Mesenchymal stem cell (in vitro differentiated cells and primary cell): ENCODE measurements at regions not wholly inside any gene's neighbourhood (a gene's known extent, or its start where the extent isn't known, plus 50 kb on each side); places are given as distances from the start of the nearest gene placed in this dataset.
A peak's percentile ranks its signal among the peaks of the same experiment; 100 is the strongest.
"Not testable (repeated sequence)": the region's sequence is repeated elsewhere in the genome, so short reads cannot be mapped to it uniquely, and the experiment has no call there.

Experiments used
- DNase-seq: peaks from one replicate; pipeline ENCODE4 v3.0.0-alpha.2; 2013
- H2AFZ ChIP-seq: one replicate; pipeline ENCODE4 v1.6.1; 2013; ENCODE audit warnings: low read depth, mild to moderate bottlenecking, control low read depth, inconsistent platforms, low read length, moderate library complexity
- H2AK5ac ChIP-seq: 2 replicates; pipeline ENCODE4 v1.6.1; 2013; ENCODE audit warnings: low read length, moderate library complexity, mild to moderate bottlenecking, inconsistent platforms; ENCODE audit not compliant: severe bottlenecking
- H2BK120ac ChIP-seq: one replicate; pipeline ENCODE4 v1.6.1; 2013; ENCODE audit warnings: low read depth, mild to moderate bottlenecking, inconsistent platforms, low read length, moderate library complexity
- H2BK12ac ChIP-seq, 2 experiments: one replicate each; pipeline ENCODE4 v1.6.1; 2013; ENCODE audit warnings: inconsistent platforms in 2 of 2, low read length in 2 of 2, mild to moderate bottlenecking in 2 of 2, moderate library complexity in 2 of 2, control low read depth in 1 of 2
- H2BK15ac ChIP-seq: one replicate; pipeline ENCODE4 v1.6.1; 2013; ENCODE audit warnings: mild to moderate bottlenecking, low read depth, inconsistent platforms; ENCODE audit not compliant: poor library complexity, severe bottlenecking
- H2BK5ac ChIP-seq: 2 replicates; pipeline ENCODE4 v1.6.1; 2013; ENCODE audit warnings: low read depth, mild to moderate bottlenecking, low read length, control low read depth, inconsistent platforms; ENCODE audit not compliant: poor library complexity, severe bottlenecking
- H3K14ac ChIP-seq, 2 experiments: one replicate each; pipeline ENCODE4 v1.6.1; 2013; ENCODE audit warnings: inconsistent platforms in 2 of 2, low read length in 2 of 2, control low read depth in 1 of 2, mild to moderate bottlenecking in 1 of 2, moderate library complexity in 1 of 2
- H3K18ac ChIP-seq, 2 experiments: one replicate each; pipeline ENCODE4 v1.6.1; 2013; ENCODE audit warnings: inconsistent platforms in 2 of 2, low read length in 2 of 2, control low read depth in 1 of 2, low read depth in 1 of 2, mild to moderate bottlenecking in 1 of 2
- H3K23ac ChIP-seq, 2 experiments: one replicate each; pipeline ENCODE4 v1.6.1; 2013; ENCODE audit warnings: inconsistent platforms in 2 of 2, low read length in 2 of 2, mild to moderate bottlenecking in 2 of 2, moderate library complexity in 2 of 2, control low read depth in 1 of 2
- H3K27ac ChIP-seq: 2 replicates; pipeline ENCODE4 v1.5.1; 2013; ENCODE audit warnings: mild to moderate bottlenecking, moderate library complexity, low read length, control low read depth, inconsistent platforms; ENCODE audit not compliant: poor library complexity, severe bottlenecking
- H3K27me3 ChIP-seq, 2 experiments: 2 replicates each; pipeline versions ENCODE4 v1.6.1 to v1.7.0; 2013; ENCODE audit warnings: low read length in 2 of 2, mild to moderate bottlenecking in 2 of 2, moderate library complexity in 2 of 2, control low read depth in 1 of 2, inconsistent platforms in 1 of 2; ENCODE audit not compliant: control insufficient read depth in 1 of 2, insufficient read depth in 1 of 2
- H3K36me3 ChIP-seq, 2 experiments: 2 replicates each; pipeline versions ENCODE4 v1.6.1 to v1.7.0; 2013; ENCODE audit warnings: low read length in 2 of 2, control low read depth in 1 of 2, inconsistent platforms in 1 of 2, low read depth in 1 of 2, mild to moderate bottlenecking in 1 of 2; ENCODE audit not compliant: insufficient read depth in 2 of 2, control insufficient read depth in 1 of 2
- H3K4ac ChIP-seq, 2 experiments: one replicate each; pipeline ENCODE4 v1.6.1; 2013; ENCODE audit warnings: inconsistent platforms in 2 of 2, low read length in 2 of 2, mild to moderate bottlenecking in 2 of 2, moderate library complexity in 2 of 2, control low read depth in 1 of 2, low read depth in 1 of 2
- H3K4me1 ChIP-seq: 2 replicates; pipeline ENCODE4 v1.6.1; 2013; ENCODE audit warnings: low read depth, low read length, control low read depth; ENCODE audit not compliant: control insufficient read depth, insufficient read depth
- H3K4me2 ChIP-seq: 2 replicates; pipeline ENCODE4 v1.6.1; 2013; ENCODE audit warnings: low read length, mild to moderate bottlenecking, inconsistent platforms; ENCODE audit not compliant: poor library complexity, severe bottlenecking
- H3K4me3 ChIP-seq, 2 experiments: 2 replicates each; pipeline versions ENCODE4 v1.5.1 to v1.7.0; 2013; ENCODE audit warnings: low read length in 2 of 2, mild to moderate bottlenecking in 2 of 2, control low read depth in 1 of 2, low read depth in 1 of 2; ENCODE audit not compliant: insufficient read depth in 1 of 2
- H3K79me1 ChIP-seq: replicated peaks from 2 replicates; pipeline ENCODE4 v1.6.1; 2013; ENCODE audit warnings: mild to moderate bottlenecking, control low read depth, low read length, inconsistent platforms; ENCODE audit not compliant: poor library complexity, severe bottlenecking
- H3K9ac ChIP-seq: 2 replicates; pipeline ENCODE4 v1.7.0; 2013; ENCODE audit warnings: mild to moderate bottlenecking, low read length, moderate library complexity
- H3K9me3 ChIP-seq: 2 replicates; pipeline ENCODE4 v1.7.0; 2013; ENCODE audit warnings: mild to moderate bottlenecking, low read length; ENCODE audit not compliant: control insufficient read depth
- H4K8ac ChIP-seq: one replicate; pipeline ENCODE4 v1.6.1; 2013; ENCODE audit warnings: inconsistent platforms, mild to moderate bottlenecking, low read length, moderate library complexity
- H4K91ac ChIP-seq: one replicate; pipeline ENCODE4 v1.6.1; 2013; ENCODE audit warnings: mild to moderate bottlenecking, low read length, inconsistent platforms
- WGBS: methylation state at CpG from one replicate; pipeline ENCODE4 v1.1.7; 2013; ENCODE audit warnings: mixed read lengths; 5-methylcytosine and 5-hydroxymethylcytosine counted together

GRCh38 chr6:27591699-27592480, 119.0 kb upstream of the ZNF184 start:
- Histone ChIP-seq H3K4ac (no peak overlapping the region), H3K4me1 (peaks cover 4% of the 10 kb centered on the region), H4K8ac (no peak overlapping the region), H3K27ac (no peak overlapping the region), H2BK5ac (no peak overlapping the region), H2BK15ac (no peak overlapping the region), H3K36me3 (no peaks in the 10 kb centered on the region), H3K27me3 (peaks cover 19 to 29% of the 10 kb centered on the region in 2 experiments), H3K18ac (no peak overlapping the region), H2AK5ac (no peak overlapping the region), H3K4me3 (peak overlapping the region in 1 of 2 experiments; percentile 80), H3K23ac (no peak overlapping the region), H3K14ac (no peak overlapping the region), H3K79me1 (no peaks in the 10 kb centered on the region), H3K9me3 (no peaks in the 10 kb centered on the region), H2AFZ (no peak overlapping the region), H4K91ac (no peak overlapping the region), H2BK12ac (no peak overlapping the region), H2BK120ac (no peak overlapping the region), H3K4me2 (peak overlapping the region; percentile 75), H3K9ac (peak overlapping the region; percentile 23)
- WGBS, result 5% methylated on average over 19 of the region's 22 CpGs
- peak; percentile 35 for DNase-seq

- not testable (repeated sequence) for H2AFZ ChIP-seq, H3K9me3 ChIP-seq, H2AK5ac ChIP-seq, H2BK5ac ChIP-seq, H3K27ac ChIP-seq, H3K4me2 ChIP-seq, H3K4ac ChIP-seq, H3K18ac ChIP-seq, H2BK120ac ChIP-seq, H3K4me1 ChIP-seq, H3K23ac ChIP-seq, H2BK12ac ChIP-seq, H2BK15ac ChIP-seq, H3K36me3 ChIP-seq, H3K79me1 ChIP-seq, H4K8ac ChIP-seq, H3K14ac ChIP-seq, H3K4me3 ChIP-seq, H4K91ac ChIP-seq, DNase-seq, H3K9ac ChIP-seq
- WGBS, result 87% methylated on average over 10 of the region's 11 CpGs
- H3K27me3 ChIP-seq, result peaks cover 6 to 16% of the 10 kb centered on the region in 2 experiments
These were observed 112.4 kb upstream of the ZNF184 start for GRCh38 chr6:27585316-27585715.

GRCh38 chr6:27584326-27584725, 111.4 kb upstream of the ZNF184 start:
- no peaks in the 10 kb centered on the region for H3K9me3 ChIP-seq
- H3K27ac ChIP-seq, result no peak overlapping the region
- no peak overlapping the region for H3K9ac ChIP-seq
- no peak overlapping the region for H2BK120ac ChIP-seq
- no peak overlapping the region for H4K91ac ChIP-seq
- no peak overlapping the region for H2AFZ ChIP-seq
- H3K79me1 ChIP-seq, result no peaks in the 10 kb centered on the region
- no peak overlapping the region for H3K4me3 ChIP-seq
- H3K18ac ChIP-seq, result no peak overlapping the region
- H3K4me1 ChIP-seq, result no peaks in the 10 kb centered on the region
- H3K4me2 ChIP-seq, result no peak overlapping the region
- no peak overlapping the region for H3K23ac ChIP-seq
- no peaks in the 10 kb centered on the region for H3K36me3 ChIP-seq
- H2AK5ac ChIP-seq, result no peak overlapping the region
- DNase-seq, result no peak
- no peak overlapping the region for H2BK15ac ChIP-seq
- no peak overlapping the region for H2BK12ac ChIP-seq
- H4K8ac ChIP-seq, result no peak overlapping the region
- H3K27me3 ChIP-seq, result peaks cover 6 to 20% of the 10 kb centered on the region in 2 experiments
- no peak overlapping the region for H3K4ac ChIP-seq
- 75% methylated on average over 3 of the region's 4 CpGs for WGBS
- H3K14ac ChIP-seq, result no peak overlapping the region
- no peak overlapping the region for H2BK5ac ChIP-seq

- DNase-seq, result peak; percentile 61
- no peak overlapping the region for H3K18ac ChIP-seq
- H3K9ac ChIP-seq, result no peak overlapping the region
- H2BK5ac ChIP-seq, result no peak overlapping the region
- no peak overlapping the region for H4K8ac ChIP-seq
- no peak overlapping the region for H3K27ac ChIP-seq
- no peak overlapping the region for H2BK12ac ChIP-seq
- 19% methylated on average over 13 of the region's 32 CpGs for WGBS
- H3K9me3 ChIP-seq, result no peaks in the 10 kb centered on the region
- H3K23ac ChIP-seq, result no peak overlapping the region
- no peak overlapping the region for H2BK15ac ChIP-seq
- H3K79me1 ChIP-seq, result no peaks in the 10 kb centered on the region
- H3K36me3 ChIP-seq, result no peaks in the 10 kb centered on the region
- H3K27me3 ChIP-seq, result peaks cover 6 to 20% of the 10 kb centered on the region in 2 experiments
- H2AFZ ChIP-seq, result no peak overlapping the region
- no peak overlapping the region for H3K4me2 ChIP-seq
- H3K4me3 ChIP-seq, result no peak overlapping the region
- H3K4ac ChIP-seq, result no peak overlapping the region
- no peak overlapping the region for H4K91ac ChIP-seq
- no peak overlapping the region for H3K14ac ChIP-seq
- no peak overlapping the region for H2AK5ac ChIP-seq
- no peaks in the 10 kb centered on the region for H3K4me1 ChIP-seq
- no peak overlapping the region for H2BK120ac ChIP-seq
These were observed 110.2 kb upstream of the ZNF184 start for GRCh38 chr6:27582928-27583725.
